ENCODE measurements at regions not wholly inside any gene's neighbourhood (a gene's known extent, or its start where the extent isn't known, plus 50 kb on each side); places are given as distances from the start of the nearest gene placed in this dataset.

GRCh38 chr9:99335280-99335679 is 113.2 kb downstream of the SEC61B start:
- no peak for DNase-seq

GRCh38 chr9:99336005-99336404 is 113.9 kb downstream of the SEC61B start:
- no peak for DNase-seq

- DNase-seq: no peak
These were observed 114.4 kb downstream of the SEC61B start for GRCh38 chr9:99336531-99336930.

- no peak for DNase-seq
These were observed 118.2 kb downstream of the SEC61B start for GRCh38 chr9:99340281-99340680.

- no peak for DNase-seq
These were observed 119.6 kb downstream of the SEC61B start for GRCh38 chr9:99341686-99342085.

- DNase-seq: no peak
These were observed 123.4 kb downstream of the SEC61B start for GRCh38 chr9:99345451-99345850.

GRCh38 chr9:99345942-99346341 is 123.9 kb downstream of the SEC61B start:
- no peak for DNase-seq

GRCh38 chr9:99347568-99347967 is 125.5 kb downstream of the SEC61B start:
- no peak for DNase-seq

GRCh38 chr9:99348289-99348688 is 126.2 kb downstream of the SEC61B start:
- DNase-seq: no peak

GRCh38 chr9:99349870-99350269 is 127.8 kb downstream of the SEC61B start:
- DNase-seq: no peak

GRCh38 chr9:99350461-99350860 is 128.4 kb downstream of the SEC61B start:
- no peak for DNase-seq

- no peak for DNase-seq
These were observed 129.6 kb downstream of the SEC61B start for GRCh38 chr9:99351647-99352046.

GRCh38 chr9:99352826-99353225 is 130.7 kb downstream of the SEC61B start:
- no peak for DNase-seq

GRCh38 chr9:99353408-99353807 is 131.3 kb downstream of the SEC61B start:
- no peak for DNase-seq

GRCh38 chr9:99354104-99354503 is 132.0 kb downstream of the SEC61B start:
- DNase-seq: no peak

GRCh38 chr9:99356512-99356971 is 134.5 kb downstream of the SEC61B start:
- DNase-seq: no peak

- DNase-seq: no peak
These were observed 135.5 kb downstream of the SEC61B start for GRCh38 chr9:99357575-99357974.

- DNase-seq: no peak
These were observed 136.6 kb downstream of the SEC61B start for GRCh38 chr9:99358668-99359067.

- no peak for DNase-seq
These were observed 137.3 kb downstream of the SEC61B start for GRCh38 chr9:99359336-99359735.

GRCh38 chr9:99360026-99360425 is 137.9 kb downstream of the SEC61B start:
- DNase-seq: no peak

- no peak for DNase-seq
These were observed 139.7 kb downstream of the SEC61B start for GRCh38 chr9:99361817-99362216.

GRCh38 chr9:99362321-99362720 is 140.2 kb downstream of the SEC61B start:
- no peak for DNase-seq

- no peak for DNase-seq
These were observed 141.4 kb downstream of the SEC61B start for GRCh38 chr9:99363509-99363908.

GRCh38 chr9:99365233-99365980 is 143.3 kb downstream of the SEC61B start:
- no peak for DNase-seq

GRCh38 chr9:99366183-99366582 is 144.1 kb downstream of the SEC61B start:
- DNase-seq: no peak

Measured in CD4-positive, alpha-beta T cell treated with Interleukin-4 for 1 hour (primary cell).